Kidney epithelial cell (primary cell): ENCODE measurements at regions not wholly inside any gene's neighbourhood (a gene's known extent, or its start where the extent isn't known, plus 50 kb on each side); places are given as distances from the start of the nearest gene placed in this dataset.

Experiments
- DNase-seq: peaks from one replicate; pipeline ENCODE4 v3.0.0-alpha.2; 2010; ENCODE audit warnings: low read depth
- H3K27me3 ChIP-seq: 2 replicates; pipeline ENCODE4 v1.6.0; 2011; ENCODE audit warnings: low read length; ENCODE audit not compliant: control insufficient read depth, insufficient read depth
- H3K36me3 ChIP-seq: 2 replicates; pipeline ENCODE4 v1.5.1; 2011; ENCODE audit warnings: low read length; ENCODE audit not compliant: control insufficient read depth, insufficient read depth
- H3K4me3 ChIP-seq: 2 replicates; pipeline ENCODE4 v1.5.1; 2011; ENCODE audit warnings: low read depth, mild to moderate bottlenecking, control low read depth, low read length
- CTCF ChIP-seq: IDR thresholded peaks from 2 replicates; pipeline ENCODE4 v1.5.1; 2011; ENCODE audit warnings: mild to moderate bottlenecking, moderate library complexity, low read length, control low read depth, inconsistent platforms; ENCODE audit not compliant: insufficient read depth, poor library complexity, severe bottlenecking

DNA sequence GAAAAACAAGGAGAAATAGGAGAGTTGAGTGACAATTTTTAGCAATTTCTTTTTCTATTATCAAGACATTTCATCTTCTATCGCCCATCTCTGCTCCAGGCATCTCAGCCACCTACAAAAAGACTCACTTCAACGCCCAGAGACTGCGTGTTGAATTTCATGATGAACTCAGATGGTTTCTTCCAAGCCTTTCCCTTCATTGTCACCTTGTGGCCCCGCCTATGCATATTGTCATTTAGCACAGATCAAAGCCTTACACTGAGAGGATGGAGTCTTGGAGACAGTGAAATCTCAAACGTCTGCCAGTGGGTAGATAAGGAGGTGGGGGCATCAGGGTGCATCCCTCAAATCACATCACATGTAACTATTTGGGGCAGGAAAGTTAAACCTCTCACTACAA is 319.4 kb downstream of the SIPA1L2 start:
- Histone ChIP-seq H3K4me3 (no peak overlapping the region), H3K27me3 (no peaks in the 10 kb centered on the region), H3K36me3 (no peaks in the 10 kb centered on the region)
- DNase-seq, result no peak
- no peak for TF ChIP-seq CTCF

DNA sequence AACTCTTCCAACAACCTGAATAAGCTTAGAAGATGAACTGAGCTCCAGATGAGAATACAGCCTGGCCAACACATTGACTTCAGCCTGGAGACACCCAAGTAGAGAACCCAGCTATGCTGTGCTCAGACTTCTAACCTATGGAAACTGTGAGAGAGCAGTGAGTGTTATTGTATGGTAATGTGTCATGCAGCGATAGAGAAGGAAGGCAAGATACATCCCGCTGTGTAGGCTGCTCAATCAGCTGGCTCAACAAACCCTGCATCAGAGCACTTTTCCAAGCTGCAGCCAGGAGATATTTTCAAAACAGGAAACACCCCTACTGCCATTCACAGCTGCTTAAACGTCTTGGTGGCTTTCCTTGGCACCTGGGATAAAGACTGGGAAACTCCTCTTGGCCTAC is 321.3 kb downstream of the SIPA1L2 start:
- H3K27me3 ChIP-seq, result peaks cover 2% of the 10 kb centered on the region
- TF ChIP-seq CTCF, result no peak
- DNase-seq, result no peak
- H3K36me3 ChIP-seq, result no peaks in the 10 kb centered on the region
- no peak overlapping the region for H3K4me3 ChIP-seq

DNA sequence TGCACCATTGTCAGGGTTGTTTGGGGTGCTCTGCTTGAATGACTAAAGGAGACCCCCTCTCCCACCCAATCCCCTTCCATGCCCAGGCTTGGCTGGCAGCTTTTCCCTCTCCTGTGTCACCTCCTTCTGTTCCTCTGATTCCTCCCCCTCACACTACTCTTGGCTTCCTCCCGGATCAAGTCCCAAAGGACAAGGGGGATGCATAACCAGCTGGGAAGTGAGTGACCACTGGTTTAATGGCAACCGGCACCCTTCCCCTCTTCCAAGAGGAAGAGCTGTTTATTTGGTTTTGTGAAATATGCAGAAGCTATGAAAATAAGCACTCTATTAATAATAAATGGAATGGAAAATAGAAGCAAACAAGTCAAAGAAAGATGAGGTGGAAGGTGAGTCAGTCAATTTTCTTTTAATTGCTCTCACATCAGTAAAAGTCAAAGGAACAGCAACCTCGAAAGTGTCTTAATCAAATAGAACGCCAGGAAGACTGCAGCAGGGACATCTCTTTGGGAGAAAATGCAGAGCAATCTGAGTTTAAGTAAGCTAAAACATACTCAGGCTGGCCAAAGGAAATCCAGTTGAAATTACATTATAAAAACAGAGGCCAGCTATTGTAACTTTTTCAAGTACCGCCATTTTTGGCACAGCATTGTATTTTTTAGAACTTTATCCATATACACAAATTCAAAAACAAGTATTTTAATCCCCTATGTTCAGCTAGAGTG is 322.5 kb downstream of the SIPA1L2 start:
- no peak for DNase-seq
- Histone ChIP-seq H3K27me3 (peaks cover 2% of the 10 kb centered on the region), H3K4me3 (no peak overlapping the region), H3K36me3 (no peaks in the 10 kb centered on the region)
- TF ChIP-seq CTCF, result no peak

DNA sequence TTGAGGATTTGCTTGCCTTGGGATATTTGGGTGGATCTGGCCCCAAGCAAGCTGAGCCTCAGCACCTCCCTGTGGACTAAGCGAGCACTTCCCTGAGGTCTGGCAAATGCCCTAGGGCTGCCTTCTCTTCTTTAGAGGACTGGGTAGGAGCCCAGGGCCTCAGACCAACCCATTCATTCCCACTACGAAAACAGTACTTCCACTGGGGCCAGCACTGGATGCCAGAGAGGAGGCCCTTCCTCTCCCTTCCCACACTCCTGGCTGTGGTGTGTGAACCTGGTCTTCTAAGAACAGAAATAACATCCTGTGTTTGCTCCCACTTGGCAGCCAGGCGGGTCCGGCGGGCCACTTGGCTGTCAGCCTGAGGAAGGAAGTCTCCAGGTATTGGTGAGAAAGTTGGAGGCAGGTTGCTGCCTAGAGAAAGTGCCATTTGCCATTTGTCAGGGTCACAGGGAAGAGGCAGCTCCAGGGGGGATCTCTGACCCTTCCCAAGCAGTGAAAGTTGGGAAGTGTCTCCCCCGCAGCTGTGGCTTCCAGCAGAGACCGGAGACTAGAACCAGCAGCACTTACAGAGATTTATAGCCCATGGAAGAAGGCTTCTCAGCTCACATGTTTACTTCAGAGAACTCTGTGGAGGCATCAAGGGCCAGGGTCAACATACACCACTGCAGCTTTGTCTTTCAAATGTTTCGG is 323.5 kb downstream of the SIPA1L2 start:
- Histone ChIP-seq H3K27me3 (peaks cover 2% of the 10 kb centered on the region), H3K36me3 (no peaks in the 10 kb centered on the region), H3K4me3 (no peak overlapping the region)
- DNase-seq, result no peak
- no peak for TF ChIP-seq CTCF

DNA sequence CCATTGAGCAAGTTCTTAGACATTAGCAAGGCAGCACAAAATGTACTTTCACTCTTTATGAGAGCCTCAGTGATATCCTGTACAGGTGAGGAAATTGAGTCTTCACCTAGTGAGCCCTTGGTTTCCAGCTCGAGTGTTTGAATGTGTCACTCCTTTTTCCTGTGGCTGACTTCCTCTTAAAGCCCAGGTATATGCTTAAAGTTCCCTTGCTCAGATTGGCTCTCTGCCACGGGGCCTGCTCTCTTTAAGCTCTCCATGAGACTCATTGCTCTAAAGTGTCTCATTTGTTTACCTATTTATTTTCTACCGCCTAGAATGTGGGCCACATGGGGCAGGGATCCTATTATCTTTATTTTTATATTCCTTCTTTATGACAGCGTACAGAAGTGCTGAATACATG is 324.9 kb downstream of the SIPA1L2 start:
- Histone ChIP-seq H3K36me3 (no peaks in the 10 kb centered on the region), H3K4me3 (no peak overlapping the region), H3K27me3 (peaks cover 2% of the 10 kb centered on the region)
- DNase-seq, result no peak
- TF ChIP-seq CTCF, result no peak
